Endothelial cell of umbilical vein (primary cell): ENCODE measurements at regions not wholly inside any gene's neighbourhood (a gene's known extent, or its start where the extent isn't known, plus 50 kb on each side); places are given as distances from the start of the nearest gene placed in this dataset.

Experiments
- BruUV-seq: library from RNA; stranded (reverse); fragments of 400-500 nt; replicated peaks from 2 replicates; lab custom pipeline; 2021; lab: Mats Ljungman, UMichigan
- CTCF ChIA-PET: fragments of 300-600, 350-600 bp; sonication (Branson Sonifier 250); formaldehyde crosslinking; loops from one replicate; lab custom pipeline; 2021; ENCODE audit warnings: antibody characterized with exemption, inconsistent platforms; lab: Charles Lee
- POLR2A ChIA-PET: fragments of 300-600, 350-600 bp; sonication (Branson Sonifier 250); formaldehyde crosslinking; loops from one replicate; lab custom pipeline; 2021; ENCODE audit warnings: antibody characterized with exemption, inconsistent platforms; lab: Charles Lee
- DNase-seq: peaks from one replicate; pipeline ENCODE4 v3.0.0-alpha.2; 2011; ENCODE audit warnings: low read depth, low spot score
- FAIRE-seq: peaks from 2 replicates; lab custom pipeline; 2011; peaks lifted over from hg19 to GRCh38; lab: Jason Lieb, UNC
- H2AFZ ChIP-seq: 2 replicates; pipeline ENCODE4 v1.6.0; 2012; ENCODE audit warnings: low read depth, low read length, control low read depth, inconsistent platforms
- H3K27ac ChIP-seq: 2 replicates; pipeline ENCODE4 v1.5.1; 2011; ENCODE audit warnings: low read depth, mild to moderate bottlenecking, control low read depth, low read length, moderate library complexity; ENCODE audit not compliant: insufficient read depth
- H3K27me3 ChIP-seq, 2 experiments: 2 replicates each; pipeline versions ENCODE4 v1.6.0 to v1.6.1; 2011; ENCODE audit warnings: low read length in 2 of 2, mixed read lengths in 1 of 2; ENCODE audit not compliant: control insufficient read depth in 2 of 2, insufficient read depth in 2 of 2
- H3K36me3 ChIP-seq, 2 experiments: 2 replicates in 1 of 2; 3 replicates in 1 of 2; pipeline ENCODE4 v1.5.1; 2011; ENCODE audit warnings: low read length in 2 of 2, mild to moderate bottlenecking in 1 of 2, moderate library complexity in 1 of 2; ENCODE audit not compliant: control insufficient read depth in 2 of 2, insufficient read depth in 2 of 2; ENCODE audit errors: extremely low read depth in 1 of 2
- H3K4me1 ChIP-seq: 3 replicates; pipeline ENCODE4 v1.5.1; 2011; ENCODE audit warnings: mild to moderate bottlenecking, low read length; ENCODE audit not compliant: control insufficient read depth, insufficient read depth; ENCODE audit errors: extremely low read depth
- H3K4me2 ChIP-seq: 2 replicates; pipeline ENCODE4 v1.6.1; 2011; ENCODE audit warnings: low read length, control low read depth, mixed read lengths; ENCODE audit not compliant: insufficient read depth
- H3K4me3 ChIP-seq, 3 experiments: fragments of 200-600 bp in 1 of 3; sonication (generic), shearing (Covaris generic) in 1 of 3; replicated peaks in 1 of 3; 2 replicates each; pipeline ENCODE4 v1.5.1; 2011 to 2016; ENCODE audit warnings: control low read depth in 3 of 3, low read length in 3 of 3, mild to moderate bottlenecking in 2 of 3, inconsistent platforms in 1 of 3, low read depth in 1 of 3, moderate library complexity in 1 of 3; ENCODE audit not compliant: insufficient read depth in 1 of 3
- H3K79me2 ChIP-seq: 2 replicates; pipeline ENCODE4 v1.6.0; 2012; ENCODE audit warnings: low read length, inconsistent platforms; ENCODE audit not compliant: control insufficient read depth, insufficient read depth
- H3K9ac ChIP-seq: replicated peaks from 2 replicates; pipeline ENCODE3; 2011; ENCODE audit warnings: low read length, control low read depth; ENCODE audit not compliant: insufficient read depth; ENCODE audit errors: extremely low read depth
- H3K9me1 ChIP-seq: replicated peaks from 3 replicates; pipeline ENCODE4 v1.6.0; 2011; ENCODE audit warnings: mild to moderate bottlenecking, low read length; ENCODE audit not compliant: control insufficient read depth, insufficient read depth; ENCODE audit errors: extremely low read depth
- H3K9me3 ChIP-seq: replicated peaks from 2 replicates; pipeline ENCODE4 v1.5.1; 2012; ENCODE audit warnings: low read length, inconsistent platforms; ENCODE audit not compliant: control insufficient read depth, insufficient read depth
- H4K20me1 ChIP-seq: replicated peaks from 2 replicates; pipeline ENCODE3; 2011; ENCODE audit warnings: mild to moderate bottlenecking, low read length; ENCODE audit not compliant: control insufficient read depth, insufficient read depth; ENCODE audit errors: extremely low read depth
- CTCF ChIP-seq, 2 donors: IDR thresholded peaks; 1 replicate in 1 of 2; 2 replicates in 1 of 2; pipeline ENCODE4 v1.5.1; 2011; ENCODE audit warnings: low read length in 2 of 2, mild to moderate bottlenecking in 2 of 2, moderate library complexity in 2 of 2, control low read depth in 1 of 2, inconsistent platforms in 1 of 2, low read depth in 1 of 2; ENCODE audit not compliant: insufficient read depth in 1 of 2; ENCODE audit errors: extremely low read depth in 1 of 2
- EZH2 ChIP-seq: IDR thresholded peaks from 2 replicates; pipeline ENCODE4 v1.6.1; 2012; ENCODE audit warnings: borderline replicate concordance, low read depth, mild to moderate bottlenecking, moderate library complexity, low read length, inconsistent platforms; ENCODE audit not compliant: severe bottlenecking
- FOS ChIP-seq: IDR thresholded peaks from 2 replicates; pipeline ENCODE4 v1.6.1; 2011; ENCODE audit warnings: mild to moderate bottlenecking, low read length, moderate library complexity, borderline replicate concordance; ENCODE audit not compliant: insufficient read depth
- GATA2 ChIP-seq: IDR thresholded peaks from 2 replicates; pipeline ENCODE4 v1.7.0; 2011; ENCODE audit warnings: low read depth, mild to moderate bottlenecking, moderate library complexity, mixed read lengths, low read length; ENCODE audit not compliant: insufficient read length, insufficient read depth
- JUN ChIP-seq: IDR thresholded peaks from 2 replicates; pipeline ENCODE4 v1.6.1; 2011; ENCODE audit warnings: borderline replicate concordance, low read depth; ENCODE audit not compliant: insufficient read length, insufficient read depth
- MAX ChIP-seq: IDR thresholded peaks from 2 replicates; pipeline ENCODE4 v1.6.1; 2011; ENCODE audit not compliant: insufficient read depth, insufficient read length
- MYC ChIP-seq: IDR thresholded peaks from one replicate; pipeline ENCODE4 v1.6.1; 2011; ENCODE audit warnings: mild to moderate bottlenecking, low read depth, low read length
- POLR2A ChIP-seq: IDR thresholded peaks from 2 replicates; pipeline ENCODE4 v1.6.1; 2012; ENCODE audit warnings: low read depth, mild to moderate bottlenecking, control low read depth, low read length
- POLR2AphosphoS5 ChIP-seq: IDR thresholded peaks from 2 replicates; pipeline ENCODE4 v1.6.1; 2012; ENCODE audit warnings: low read depth, mild to moderate bottlenecking, control low read depth, low read length, moderate library complexity; ENCODE audit not compliant: insufficient read depth
- dilution Hi-C: fragments of 300-500 bp; cut with MboI; formaldehyde crosslinking; loops from one replicate; pipeline ENCODE4 v1.15.0; 2019; ENCODE audit warnings: low sequenced_read_pairs; ENCODE audit not compliant: extremely low pct_ligation_motif_present
- intact Hi-C: fragments of 100-400 bp; cut with micrococcal nuclease; formaldehyde crosslinking; loops from one replicate; pipeline ENCODE4 v1.10.0; 2022

- no peaks in the 10 kb centered on the region for H3K79me2 ChIP-seq
- no peak for DNase-seq
- H3K4me2 ChIP-seq = no peak overlapping the region
- no peaks in the 10 kb centered on the region for H3K4me1 ChIP-seq
- H3K4me3 ChIP-seq = no peak overlapping the region
- intact Hi-C loops = no loop called here
- H3K9ac ChIP-seq = no peak overlapping the region
- no peaks in the 10 kb centered on the region for H3K36me3 ChIP-seq
- no peaks in the 10 kb centered on the region for H3K27me3 ChIP-seq
- H4K20me1 ChIP-seq = no peaks in the 10 kb centered on the region
- no peak for FAIRE-seq
- ChIA-PET POLR2A (no interaction called here), CTCF (no interaction called here)
- no peak for TF ChIP-seq EZH2
- no peak for TF ChIP-seq POLR2A
- no peak for TF ChIP-seq MAX
- no peak for TF ChIP-seq JUN
- no peak for TF ChIP-seq FOS
- TF ChIP-seq GATA2 = no peak
- TF ChIP-seq POLR2AphosphoS5 = no peak
- no peak for TF ChIP-seq CTCF (IDR thresholded peaks at IDR 0.05; ENCODE audit: extremely low read depth in 1 of 2, insufficient read depth in 1 of 2, low read depth in 1 of 2, low read length in 2 of 2)
- no peak for TF ChIP-seq MYC
- H3K27ac ChIP-seq = no peak overlapping the region
- H2AFZ ChIP-seq = no peak overlapping the region
- dilution Hi-C loops = no loop called here
- no TSS peak for BruUV-seq
- no peaks in the 10 kb centered on the region for H3K9me1 ChIP-seq
- H3K9me3 ChIP-seq = peaks cover 6% of the 10 kb centered on the region
Observed at GRCh38 chr5:23977365-23977764, 470.0 kb downstream of the PRDM9 start.
